ENCODE measurements at regions not wholly inside any gene's neighbourhood (a gene's known extent, or its start where the extent isn't known, plus 50 kb on each side); places are given as distances from the start of the nearest gene placed in this dataset.

GRCh38 chr6:40685862-40686261 is 98.7 kb upstream of the LRFN2 start:
- Histone ChIP-seq H3K36me3 (ENCODE audit: control insufficient read depth in 2 of 2, extremely low read depth in 1 of 2, insufficient read depth in 1 of 2, low read length in 1 of 2) (no peaks in the 10 kb centered on the region), H3K4me3 (ENCODE audit: control insufficient read depth in 1 of 2, extremely low read depth in 1 of 2, low read length in 1 of 2) (no peak overlapping the region), H3K27ac (ENCODE audit: low read length) (no peak overlapping the region), H3K27me3 (replicated peaks in 1 of 2; ENCODE audit: control insufficient read depth in 2 of 2, extremely low read depth in 1 of 2, insufficient read depth in 2 of 2, low read length in 1 of 2) (peaks cover 0 to 9% of the 10 kb centered on the region in 2 experiments), H3K4me1 (ENCODE audit: control insufficient read depth in 1 of 2, extremely low read depth in 1 of 2, insufficient read depth in 2 of 2, low read length in 2 of 2) (no peaks in the 10 kb centered on the region), H3K9me3 (no peaks in the 10 kb centered on the region)
- H3K4me3 Mint-ChIP-seq: no peak overlapping the region
- peaks cover 3 to 6% (median 5%) of the 10 kb centered on the region in 3 donors for H3K9me3 Mint-ChIP-seq
- no peaks in the 10 kb centered on the region for H3K36me3 Mint-ChIP-seq
- DNase-seq: no peak
- no peak overlapping the region for H3K27ac Mint-ChIP-seq
- CTCF ChIA-PET: no interaction called here
- H3K27me3 Mint-ChIP-seq: peaks cover 14 to 27% of the 10 kb centered on the region in 2 donors
- no peaks in the 10 kb centered on the region for H3K4me1 Mint-ChIP-seq
- POLR2A ChIA-PET: no interaction called here
- 0% methylated on average over 1 of the region's 6 CpGs for WGBS (ENCODE audit: insufficient coverage)
- no peak for ATAC-seq (replicated peaks in 1 of 4)

GRCh38 chr6:40681622-40682021 is 94.5 kb upstream of the LRFN2 start:
- Mint-ChIP-seq H3K27me3 (peaks cover 8 to 20% of the 10 kb centered on the region in 2 donors), H3K4me3 (no peak overlapping the region), H3K27ac (no peak overlapping the region), H3K4me1 (no peaks in the 10 kb centered on the region), H3K9me3 (peaks cover 3 to 9% (median 9%) of the 10 kb centered on the region in 3 donors), H3K36me3 (no peaks in the 10 kb centered on the region)
- H3K4me1 ChIP-seq (ENCODE audit: control insufficient read depth in 1 of 2, extremely low read depth in 1 of 2, insufficient read depth in 2 of 2, low read length in 2 of 2): no peaks in the 10 kb centered on the region
- H3K9me3 ChIP-seq: no peaks in the 10 kb centered on the region
- peaks cover 0 to 16% of the 10 kb centered on the region in 2 experiments for H3K27me3 ChIP-seq (replicated peaks in 1 of 2; ENCODE audit: control insufficient read depth in 2 of 2, extremely low read depth in 1 of 2, insufficient read depth in 2 of 2, low read length in 1 of 2)
- ChIA-PET CTCF (no interaction called here), POLR2A (no interaction called here)
- DNase-seq: no peak
- no peak for ATAC-seq (replicated peaks in 1 of 4)
- WGBS (ENCODE audit: insufficient coverage): no CpG with 5 or more reads among the region's 3 CpGs
- H3K27ac ChIP-seq (ENCODE audit: low read length): no peak overlapping the region
- H3K36me3 ChIP-seq (ENCODE audit: control insufficient read depth in 2 of 2, extremely low read depth in 1 of 2, insufficient read depth in 1 of 2, low read length in 1 of 2): no peaks in the 10 kb centered on the region
- H3K4me3 ChIP-seq (ENCODE audit: control insufficient read depth in 1 of 2, extremely low read depth in 1 of 2, low read length in 1 of 2): no peak overlapping the region

- Mint-ChIP-seq H3K36me3 (no peaks in the 10 kb centered on the region), H3K4me1 (no peaks in the 10 kb centered on the region), H3K9me3 (peaks cover 0 to 4% (median 3%) of the 10 kb centered on the region in 3 donors), H3K27me3 (peaks cover 7 to 22% of the 10 kb centered on the region in 2 donors), H3K4me3 (no peak overlapping the region), H3K27ac (no peak overlapping the region)
- 70% methylated on average over 4 of the region's 6 CpGs for WGBS (ENCODE audit: insufficient coverage)
- H3K9me3 ChIP-seq: no peaks in the 10 kb centered on the region
- no peaks in the 10 kb centered on the region for H3K36me3 ChIP-seq (ENCODE audit: control insufficient read depth in 2 of 2, extremely low read depth in 1 of 2, insufficient read depth in 1 of 2, low read length in 1 of 2)
- H3K27ac ChIP-seq (ENCODE audit: low read length): no peak overlapping the region
- DNase-seq (no peak), ATAC-seq (replicated peaks in 1 of 4) (no peak)
- CTCF ChIA-PET: no interaction called here
- peaks cover 0 to 10% of the 10 kb centered on the region in 2 experiments for H3K27me3 ChIP-seq (replicated peaks in 1 of 2; ENCODE audit: control insufficient read depth in 2 of 2, extremely low read depth in 1 of 2, insufficient read depth in 2 of 2, low read length in 1 of 2)
- H3K4me3 ChIP-seq (ENCODE audit: control insufficient read depth in 1 of 2, extremely low read depth in 1 of 2, low read length in 1 of 2): no peak overlapping the region
- no peaks in the 10 kb centered on the region for H3K4me1 ChIP-seq (ENCODE audit: control insufficient read depth in 1 of 2, extremely low read depth in 1 of 2, insufficient read depth in 2 of 2, low read length in 2 of 2)
- POLR2A ChIA-PET: no interaction called here
These were observed 91.8 kb upstream of the LRFN2 start for GRCh38 chr6:40678941-40679340.

DNA sequence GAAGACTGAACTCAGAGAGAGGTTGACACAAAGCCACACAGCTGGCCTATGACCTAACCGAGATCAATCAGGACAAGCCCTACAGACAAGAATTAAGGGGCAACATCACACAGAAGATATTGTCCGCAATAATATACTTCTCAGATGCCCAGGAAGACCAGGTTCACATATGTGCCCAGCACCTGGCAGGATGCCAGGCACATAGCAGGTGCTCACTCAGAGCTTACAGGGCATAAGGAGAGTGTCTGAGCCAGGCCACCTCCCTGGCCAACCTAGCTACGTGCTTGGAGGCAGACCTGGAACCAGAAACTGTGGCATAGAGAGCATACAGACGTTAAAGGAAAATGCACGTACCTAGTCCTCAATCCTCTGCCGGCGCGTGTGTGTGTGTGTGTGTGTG is 87.0 kb upstream of the LRFN2 start:
- peaks cover 2 to 17% of the 10 kb centered on the region in 2 donors for H3K27me3 Mint-ChIP-seq
- WGBS (ENCODE audit: insufficient coverage): 79% methylated on average over 5 of the region's 8 CpGs
- peaks cover 0 to 7% (median 4%) of the 10 kb centered on the region in 3 donors for H3K9me3 Mint-ChIP-seq
- H3K27ac Mint-ChIP-seq: no peak overlapping the region
- H3K9me3 ChIP-seq: no peaks in the 10 kb centered on the region
- no peaks in the 10 kb centered on the region for H3K4me1 ChIP-seq (ENCODE audit: control insufficient read depth in 1 of 2, extremely low read depth in 1 of 2, insufficient read depth in 2 of 2, low read length in 2 of 2)
- ChIA-PET CTCF (no interaction called here), POLR2A (interaction anchor here in 1 of 2 donors (0.6 kb wide), 1 partner anchor 1149 kb away, joined by 3 read pairs; no protein-coding TSS in a partner anchor)
- H3K36me3 Mint-ChIP-seq: no peaks in the 10 kb centered on the region
- DNase-seq: no peak
- no peaks in the 10 kb centered on the region for H3K36me3 ChIP-seq (ENCODE audit: control insufficient read depth in 2 of 2, extremely low read depth in 1 of 2, insufficient read depth in 1 of 2, low read length in 1 of 2)
- no peaks in the 10 kb centered on the region for H3K4me1 Mint-ChIP-seq
- H3K27ac ChIP-seq (ENCODE audit: low read length): no peak overlapping the region
- no peak overlapping the region for H3K4me3 Mint-ChIP-seq
- ATAC-seq (replicated peaks in 1 of 4): no peak
- peaks cover 0 to 15% of the 10 kb centered on the region in 2 experiments for H3K27me3 ChIP-seq (replicated peaks in 1 of 2; ENCODE audit: control insufficient read depth in 2 of 2, extremely low read depth in 1 of 2, insufficient read depth in 2 of 2, low read length in 1 of 2)
- H3K4me3 ChIP-seq (ENCODE audit: control insufficient read depth in 1 of 2, extremely low read depth in 1 of 2, low read length in 1 of 2): no peak overlapping the region

- Mint-ChIP-seq H3K27ac (no peak overlapping the region), H3K9me3 (peaks cover 0 to 3% (median 3%) of the 10 kb centered on the region in 3 donors), H3K27me3 (peaks cover 3 to 12% of the 10 kb centered on the region in 2 donors), H3K4me3 (no peak overlapping the region), H3K36me3 (no peaks in the 10 kb centered on the region), H3K4me1 (no peaks in the 10 kb centered on the region)
- H3K27ac ChIP-seq (ENCODE audit: low read length): no peak overlapping the region
- no peak for ATAC-seq (replicated peaks in 1 of 4)
- ChIA-PET CTCF (no interaction called here), POLR2A (no interaction called here)
- H3K4me3 ChIP-seq (ENCODE audit: control insufficient read depth in 1 of 2, extremely low read depth in 1 of 2, low read length in 1 of 2): no peak overlapping the region
- WGBS (ENCODE audit: insufficient coverage): 73% methylated on average over 3 of the region's 5 CpGs
- peaks cover 0 to 8% of the 10 kb centered on the region in 2 experiments for H3K27me3 ChIP-seq (replicated peaks in 1 of 2; ENCODE audit: control insufficient read depth in 2 of 2, extremely low read depth in 1 of 2, insufficient read depth in 2 of 2, low read length in 1 of 2)
- H3K9me3 ChIP-seq: no peaks in the 10 kb centered on the region
- H3K36me3 ChIP-seq (ENCODE audit: control insufficient read depth in 2 of 2, extremely low read depth in 1 of 2, insufficient read depth in 1 of 2, low read length in 1 of 2): no peaks in the 10 kb centered on the region
- H3K4me1 ChIP-seq (ENCODE audit: control insufficient read depth in 1 of 2, extremely low read depth in 1 of 2, insufficient read depth in 2 of 2, low read length in 2 of 2): no peaks in the 10 kb centered on the region
- DNase-seq: no peak
These were observed 84.9 kb upstream of the LRFN2 start for GRCh38 chr6:40672087-40672486.

GRCh38 chr6:40671694-40672050 is 84.5 kb upstream of the LRFN2 start:
- Mint-ChIP-seq H3K36me3 (no peaks in the 10 kb centered on the region), H3K27ac (no peak overlapping the region), H3K4me1 (no peaks in the 10 kb centered on the region), H3K9me3 (peaks cover 0 to 3% (median 3%) of the 10 kb centered on the region in 3 donors), H3K27me3 (peaks cover 3 to 12% of the 10 kb centered on the region in 2 donors), H3K4me3 (no peak overlapping the region)
- H3K4me3 ChIP-seq (ENCODE audit: control insufficient read depth in 1 of 2, extremely low read depth in 1 of 2, low read length in 1 of 2): no peak overlapping the region
- no peaks in the 10 kb centered on the region for H3K4me1 ChIP-seq (ENCODE audit: control insufficient read depth in 1 of 2, extremely low read depth in 1 of 2, insufficient read depth in 2 of 2, low read length in 2 of 2)
- no peaks in the 10 kb centered on the region for H3K36me3 ChIP-seq (ENCODE audit: control insufficient read depth in 2 of 2, extremely low read depth in 1 of 2, insufficient read depth in 1 of 2, low read length in 1 of 2)
- CTCF ChIA-PET: no interaction called here
- H3K27ac ChIP-seq (ENCODE audit: low read length): no peak overlapping the region
- no peaks in the 10 kb centered on the region for H3K9me3 ChIP-seq
- peaks cover 0 to 8% of the 10 kb centered on the region in 2 experiments for H3K27me3 ChIP-seq (replicated peaks in 1 of 2; ENCODE audit: control insufficient read depth in 2 of 2, extremely low read depth in 1 of 2, insufficient read depth in 2 of 2, low read length in 1 of 2)
- 80% methylated on average over 2 of the region's 3 CpGs for whole genome bisulfite sequencing (ENCODE audit: insufficient coverage)
- POLR2A ChIA-PET: no interaction called here
- no peak for DNase-seq
- no peak for ATAC-seq (replicated peaks in 1 of 4)
